T-helper 2 cell treated with Interferon-gamma antibody and Interleukin-4, amounts not matched to agents 5 μg/mL and 100 μg/mL, for 36 hours (primary cell): ENCODE measurements at regions not wholly inside any gene's neighbourhood (a gene's known extent, or its start where the extent isn't known, plus 50 kb on each side); places are given as distances from the start of the nearest gene placed in this dataset.

Experiments used
- DNase-seq: peaks from one replicate; pipeline ENCODE4 v3.0.0; 2021; ENCODE audit warnings: low spot score
- H3K27ac Mint-ChIP-seq: one replicate; pipeline ENCODE4 v1.8.0; 2021; ENCODE audit warnings: mild to moderate bottlenecking, mixed read lengths
- H3K27me3 Mint-ChIP-seq: one replicate; pipeline ENCODE4 v1.8.0; 2021; ENCODE audit warnings: low read depth, mixed read lengths
- H3K36me3 Mint-ChIP-seq: one replicate; pipeline ENCODE4 v1.8.0; 2021; ENCODE audit warnings: low read depth, mixed read lengths
- H3K4me1 Mint-ChIP-seq: one replicate; pipeline ENCODE4 v1.8.0; 2021; ENCODE audit warnings: low read depth, mixed read lengths
- H3K4me3 Mint-ChIP-seq: one replicate; pipeline ENCODE4 v1.8.0; 2022; ENCODE audit warnings: mild to moderate bottlenecking, moderate library complexity, mixed read lengths
- H3K9me3 Mint-ChIP-seq: one replicate; pipeline ENCODE4 v1.8.0; 2021; ENCODE audit warnings: mixed read lengths

GRCh38 chr18:22088996-22089640 lies 80.3 kb upstream of the GATA6 start:
- DNase-seq, result no peak
- H3K4me3 Mint-ChIP-seq, result no peak overlapping the region
- H3K36me3 Mint-ChIP-seq, result no peaks in the 10 kb centered on the region
- no peak overlapping the region for H3K27ac Mint-ChIP-seq
- H3K9me3 Mint-ChIP-seq, result no peaks in the 10 kb centered on the region
- no peaks in the 10 kb centered on the region for H3K4me1 Mint-ChIP-seq
- H3K27me3 Mint-ChIP-seq, result no peaks in the 10 kb centered on the region

DNA sequence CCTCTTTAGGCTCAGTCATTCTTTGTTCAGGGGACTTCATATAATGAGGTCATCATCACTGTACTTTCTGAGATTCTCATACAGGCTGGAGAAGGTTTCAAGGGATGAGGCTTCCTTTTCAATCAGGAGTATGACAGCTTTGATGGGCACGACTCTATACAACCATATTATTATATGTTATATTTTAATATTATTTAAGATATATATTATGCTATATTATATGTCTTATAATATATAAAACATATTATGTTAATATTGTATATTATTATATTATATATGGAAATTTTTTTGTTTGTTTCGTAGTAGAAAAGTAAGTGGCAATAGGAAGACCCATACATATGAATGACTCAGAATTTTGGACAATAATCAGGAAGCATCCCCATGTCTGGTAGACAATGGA lies 78.0 kb upstream of the GATA6 start:
- Mint-ChIP-seq H3K36me3 (no peaks in the 10 kb centered on the region), H3K4me3 (no peak overlapping the region)
- no peak for DNase-seq

GRCh38 chr18:22093731-22094357 lies 75.5 kb upstream of the GATA6 start:
- Mint-ChIP-seq H3K4me1 (no peaks in the 10 kb centered on the region), H3K27me3 (no peaks in the 10 kb centered on the region), H3K36me3 (no peaks in the 10 kb centered on the region), H3K27ac (no peak overlapping the region), H3K4me3 (no peak overlapping the region), H3K9me3 (no peaks in the 10 kb centered on the region)
- DNase-seq, result no peak

More for the DNA sequence above, 78.0 kb upstream of the GATA6 start:
- no peaks in the 10 kb centered on the region for H3K27me3 Mint-ChIP-seq
- H3K9me3 Mint-ChIP-seq, result no peaks in the 10 kb centered on the region
- H3K27ac Mint-ChIP-seq, result no peak overlapping the region
- no peaks in the 10 kb centered on the region for H3K4me1 Mint-ChIP-seq

GRCh38 chr18:22094358-22094734 lies 75.0 kb upstream of the GATA6 start:
- DNase-seq, result no peak
- Mint-ChIP-seq H3K27me3 (no peaks in the 10 kb centered on the region), H3K9me3 (no peaks in the 10 kb centered on the region), H3K27ac (no peak overlapping the region), H3K4me3 (no peak overlapping the region), H3K36me3 (no peaks in the 10 kb centered on the region), H3K4me1 (no peaks in the 10 kb centered on the region)

DNA sequence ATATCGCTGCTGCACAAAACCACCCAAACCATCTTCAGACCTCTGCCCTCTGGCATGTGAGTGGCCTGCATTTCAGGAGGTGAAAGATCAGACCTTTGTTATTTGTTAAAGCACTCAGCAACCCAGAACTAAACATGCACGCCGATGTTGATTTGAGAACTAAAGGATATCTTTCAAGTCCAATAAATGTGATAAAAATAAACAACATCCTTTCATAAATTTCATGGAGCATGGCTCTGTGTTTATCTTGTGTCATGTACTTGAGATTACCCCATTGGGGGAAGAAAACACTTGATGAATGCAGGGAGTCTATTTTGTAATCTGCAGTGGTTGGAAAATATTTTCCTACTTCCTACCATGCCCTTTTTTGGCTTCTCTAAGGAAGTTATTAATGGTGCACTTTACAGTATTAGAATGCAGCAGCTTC lies 70.8 kb upstream of the GATA6 start:
- Mint-ChIP-seq H3K9me3 (no peaks in the 10 kb centered on the region), H3K36me3 (no peaks in the 10 kb centered on the region), H3K4me3 (no peak overlapping the region), H3K27ac (no peak overlapping the region), H3K27me3 (no peaks in the 10 kb centered on the region), H3K4me1 (no peaks in the 10 kb centered on the region)
- no peak for DNase-seq

DNA sequence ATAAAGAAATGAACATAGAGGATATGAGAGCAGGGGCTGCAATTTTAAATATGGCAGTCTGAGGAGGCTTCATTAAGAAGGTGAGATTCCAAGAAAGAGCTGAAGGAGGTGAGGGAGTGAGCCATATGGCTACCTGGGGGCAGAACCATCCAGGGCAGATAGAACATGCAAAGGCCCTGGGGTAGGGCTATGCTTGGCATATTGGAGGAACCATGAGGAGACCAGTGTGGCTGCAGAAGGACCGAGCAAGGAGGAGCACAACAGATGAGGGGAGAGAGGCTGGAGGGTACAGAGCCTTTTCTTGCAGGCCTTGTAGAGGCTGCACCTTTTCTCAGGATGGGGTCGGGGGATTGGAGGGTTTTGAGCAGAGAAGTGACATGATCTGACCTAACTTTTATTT lies 69.5 kb upstream of the GATA6 start:
- H3K27ac Mint-ChIP-seq, result no peak overlapping the region
- no peaks in the 10 kb centered on the region for H3K27me3 Mint-ChIP-seq
- DNase-seq, result no peak
- no peaks in the 10 kb centered on the region for H3K4me1 Mint-ChIP-seq
- no peak overlapping the region for H3K4me3 Mint-ChIP-seq
- no peaks in the 10 kb centered on the region for H3K9me3 Mint-ChIP-seq
- H3K36me3 Mint-ChIP-seq, result no peaks in the 10 kb centered on the region

GRCh38 chr18:22101731-22102130 lies 67.7 kb upstream of the GATA6 start:
- H3K4me3 Mint-ChIP-seq, result no peak overlapping the region
- no peaks in the 10 kb centered on the region for H3K9me3 Mint-ChIP-seq
- H3K36me3 Mint-ChIP-seq, result no peaks in the 10 kb centered on the region
- DNase-seq, result no peak
- no peak overlapping the region for H3K27ac Mint-ChIP-seq
- H3K27me3 Mint-ChIP-seq, result no peaks in the 10 kb centered on the region
- H3K4me1 Mint-ChIP-seq, result no peaks in the 10 kb centered on the region

DNA sequence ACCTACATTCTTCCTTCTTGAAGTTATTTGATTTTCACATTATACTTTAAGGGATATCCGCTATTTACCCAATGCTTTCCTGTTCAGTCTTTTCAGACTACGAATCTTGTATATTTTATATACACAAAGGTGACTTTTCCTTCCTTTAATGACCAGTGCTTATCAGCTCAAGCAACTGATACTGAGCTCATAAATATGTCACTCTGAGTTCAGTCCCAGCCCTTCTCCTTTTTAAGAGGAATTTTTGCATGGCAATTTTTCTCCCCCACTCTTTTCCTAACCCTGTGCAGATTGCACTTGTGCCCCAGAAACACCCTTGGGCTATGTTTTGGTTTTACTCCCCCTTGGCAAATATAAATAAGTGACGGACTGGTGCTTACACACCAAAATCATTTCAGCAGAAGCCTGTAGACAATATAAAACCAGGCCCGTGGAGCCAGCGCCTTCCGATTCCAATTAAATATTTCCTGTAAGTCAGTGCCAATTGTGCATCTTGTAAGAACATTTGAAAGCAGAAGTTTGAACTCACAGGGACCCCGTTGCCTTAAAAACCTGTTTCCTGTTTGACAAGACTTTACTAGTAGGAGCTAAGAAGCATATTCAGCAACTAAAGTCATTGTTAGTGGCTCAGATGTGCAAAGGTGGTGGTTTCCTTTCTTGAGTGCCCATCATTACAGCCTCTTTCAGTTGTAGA lies 66.3 kb upstream of the GATA6 start:
- no peak overlapping the region for H3K27ac Mint-ChIP-seq
- no peaks in the 10 kb centered on the region for H3K4me1 Mint-ChIP-seq
- no peak overlapping the region for H3K4me3 Mint-ChIP-seq
- no peaks in the 10 kb centered on the region for H3K36me3 Mint-ChIP-seq
- no peaks in the 10 kb centered on the region for H3K9me3 Mint-ChIP-seq
- no peaks in the 10 kb centered on the region for H3K27me3 Mint-ChIP-seq
- no peak for DNase-seq

DNA sequence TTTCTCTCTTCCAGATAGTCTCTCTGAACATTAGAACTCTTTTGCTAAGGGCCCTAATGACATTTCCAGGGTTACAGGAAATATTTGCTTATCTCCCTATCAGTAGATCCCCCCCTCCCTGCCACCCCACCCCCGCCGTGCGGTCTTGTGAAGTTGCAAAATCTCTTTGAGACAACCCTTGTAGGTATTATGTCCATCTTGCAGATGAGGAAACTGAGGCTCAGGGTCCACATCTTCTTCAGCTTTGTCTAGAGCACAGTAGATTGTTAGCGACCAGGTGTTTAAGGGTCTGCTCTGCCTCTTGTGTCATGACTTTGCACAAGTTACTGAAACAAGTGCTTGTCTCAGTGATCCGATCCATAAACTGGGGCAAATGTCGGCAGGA lies 65.8 kb upstream of the GATA6 start:
- Mint-ChIP-seq H3K27me3 (no peaks in the 10 kb centered on the region), H3K4me1 (no peaks in the 10 kb centered on the region), H3K9me3 (no peaks in the 10 kb centered on the region), H3K27ac (no peak overlapping the region), H3K36me3 (no peaks in the 10 kb centered on the region), H3K4me3 (no peak overlapping the region)
- no peak for DNase-seq

DNA sequence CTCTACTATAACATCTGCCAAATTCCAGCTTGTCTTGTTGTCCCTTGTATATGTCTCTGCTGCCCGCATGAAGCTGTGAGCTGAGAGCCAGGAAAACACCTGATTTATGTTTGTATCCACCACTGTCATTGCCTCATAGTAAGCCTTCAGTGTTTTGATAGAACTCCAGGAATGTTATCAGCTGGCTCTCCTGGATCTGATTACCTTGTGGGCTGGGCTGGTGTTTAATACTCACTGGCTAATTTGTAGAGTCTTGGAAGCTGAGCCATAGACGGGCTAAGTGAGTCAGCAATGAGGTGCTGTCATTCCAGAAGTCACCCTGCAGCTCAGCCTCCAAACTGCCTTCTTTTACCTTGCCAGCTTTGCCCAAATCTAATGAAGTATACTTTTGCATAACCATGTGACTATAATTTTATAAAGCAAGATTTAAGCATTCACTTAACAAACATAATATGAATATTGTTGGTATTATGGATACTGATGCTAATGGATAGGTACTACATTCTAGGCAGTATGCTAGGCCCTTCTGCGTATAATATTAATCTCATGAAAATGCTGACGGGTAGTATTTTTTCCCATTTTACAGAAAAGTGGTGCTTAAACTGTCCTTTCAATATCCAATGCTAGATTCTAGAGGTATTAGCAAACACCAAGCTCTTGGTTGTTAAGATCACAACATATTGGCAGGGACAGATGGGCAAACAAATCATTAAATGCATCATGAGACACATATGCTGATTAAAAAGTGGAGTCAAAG lies 62.7 kb upstream of the GATA6 start:
- H3K9me3 Mint-ChIP-seq, result no peaks in the 10 kb centered on the region
- no peaks in the 10 kb centered on the region for H3K27me3 Mint-ChIP-seq

GRCh38 chr18:22108674-22109073 lies 60.7 kb upstream of the GATA6 start:
- no peak overlapping the region for H3K27ac Mint-ChIP-seq
- no peak for DNase-seq
- no peaks in the 10 kb centered on the region for H3K4me1 Mint-ChIP-seq
- no peaks in the 10 kb centered on the region for H3K36me3 Mint-ChIP-seq
- no peaks in the 10 kb centered on the region for H3K27me3 Mint-ChIP-seq
- H3K9me3 Mint-ChIP-seq, result no peaks in the 10 kb centered on the region
- H3K4me3 Mint-ChIP-seq, result no peak overlapping the region

More for the DNA sequence above, 62.7 kb upstream of the GATA6 start:
- Mint-ChIP-seq H3K4me1 (no peaks in the 10 kb centered on the region), H3K4me3 (no peak overlapping the region), H3K36me3 (no peaks in the 10 kb centered on the region), H3K27ac (no peak overlapping the region)
- DNase-seq, result no peak

- Mint-ChIP-seq H3K27me3 (no peaks in the 10 kb centered on the region), H3K9me3 (no peaks in the 10 kb centered on the region), H3K36me3 (no peaks in the 10 kb centered on the region), H3K27ac (no peak overlapping the region), H3K4me1 (no peaks in the 10 kb centered on the region), H3K4me3 (no peak overlapping the region)
- DNase-seq, result no peak
Measured at GRCh38 chr18:22109535-22109934, 59.9 kb upstream of the GATA6 start.

DNA sequence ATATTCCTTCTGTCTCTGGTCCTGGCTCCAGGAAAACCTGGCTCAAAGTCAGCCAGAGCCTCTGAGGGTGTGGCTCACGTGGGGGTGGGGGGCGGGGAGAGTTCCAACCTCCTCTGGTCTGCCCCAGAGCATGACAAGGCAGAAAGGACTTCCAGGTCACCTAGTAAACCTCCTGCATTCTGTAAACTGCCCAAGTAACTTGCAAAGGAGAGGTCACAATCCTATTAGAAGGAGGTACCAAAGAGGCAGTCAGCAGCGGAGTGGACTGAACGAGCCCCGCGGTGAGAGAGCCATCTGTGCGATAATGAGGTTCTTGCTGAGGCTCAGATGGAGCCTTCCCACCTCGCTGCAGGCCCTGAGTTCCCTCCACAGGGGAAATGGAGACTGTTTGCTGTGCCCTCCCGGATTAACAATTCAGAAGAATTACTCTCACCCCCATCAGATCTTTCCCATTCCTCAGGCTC lies 58.9 kb upstream of the GATA6 start:
- Mint-ChIP-seq H3K36me3 (no peaks in the 10 kb centered on the region), H3K27me3 (no peaks in the 10 kb centered on the region)
- DNase-seq, result no peak

GRCh38 chr18:22112215-22112614 lies 57.2 kb upstream of the GATA6 start:
- Mint-ChIP-seq H3K27me3 (no peaks in the 10 kb centered on the region), H3K36me3 (no peaks in the 10 kb centered on the region), H3K4me3 (no peak overlapping the region), H3K27ac (no peak overlapping the region), H3K4me1 (no peaks in the 10 kb centered on the region), H3K9me3 (no peaks in the 10 kb centered on the region)
- DNase-seq, result no peak

More for the DNA sequence above, 58.9 kb upstream of the GATA6 start:
- no peaks in the 10 kb centered on the region for H3K4me1 Mint-ChIP-seq
- H3K4me3 Mint-ChIP-seq, result no peak overlapping the region
- H3K9me3 Mint-ChIP-seq, result no peaks in the 10 kb centered on the region
- no peak overlapping the region for H3K27ac Mint-ChIP-seq
